ENCODE measurements at regions not wholly inside any gene's neighbourhood (a gene's known extent, or its start where the extent isn't known, plus 50 kb on each side); places are given as distances from the start of the nearest gene placed in this dataset.
"Not testable (repeated sequence)": the region's sequence is repeated elsewhere in the genome, so short reads cannot be mapped to it uniquely, and the experiment has no call there.

GRCh38 chr5:176748967-176749935 lies 61.1 kb upstream of the UNC5A start:
- no peak for DNase-seq

GRCh38 chr5:176750144-176750543 lies 60.2 kb upstream of the UNC5A start:
- DNase-seq = no peak

- no peak for DNase-seq
Measured at GRCh38 chr5:176754376-176754973, 55.9 kb upstream of the UNC5A start.

GRCh38 chr5:176755593-176755992 lies 54.8 kb upstream of the UNC5A start:
- DNase-seq = not testable (repeated sequence)

GRCh38 chr5:176757569-176757968 lies 52.8 kb upstream of the UNC5A start:
- DNase-seq = not testable (repeated sequence)
